ENCODE measurements at regions not wholly inside any gene's neighbourhood (a gene's known extent, or its start where the extent isn't known, plus 50 kb on each side); places are given as distances from the start of the nearest gene placed in this dataset.
A peak's percentile ranks its signal among the peaks of the same experiment; 100 is the strongest.

DNA sequence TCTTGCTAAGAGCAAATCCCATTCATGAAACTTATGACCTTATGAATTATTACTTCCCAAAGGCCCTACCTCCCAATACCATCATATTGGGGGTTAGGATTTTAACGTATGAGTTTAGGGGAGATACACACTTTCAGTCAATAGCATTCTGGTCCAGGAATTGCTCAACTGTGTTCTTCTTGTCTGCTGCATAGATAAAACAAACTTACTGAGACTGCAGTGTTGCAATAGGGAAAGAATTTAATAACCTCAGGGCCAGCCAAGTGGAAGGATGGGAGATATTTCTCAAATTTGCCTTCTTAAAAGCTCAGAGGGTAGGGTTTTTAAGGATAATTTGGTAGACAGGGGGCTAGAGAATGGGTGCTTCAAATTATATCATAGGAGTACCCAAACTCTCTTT lies 625.8 kb downstream of the OTOL1 start:
- no peak for DNase-seq (ENCODE audit: low read depth, low spot score)

DNA sequence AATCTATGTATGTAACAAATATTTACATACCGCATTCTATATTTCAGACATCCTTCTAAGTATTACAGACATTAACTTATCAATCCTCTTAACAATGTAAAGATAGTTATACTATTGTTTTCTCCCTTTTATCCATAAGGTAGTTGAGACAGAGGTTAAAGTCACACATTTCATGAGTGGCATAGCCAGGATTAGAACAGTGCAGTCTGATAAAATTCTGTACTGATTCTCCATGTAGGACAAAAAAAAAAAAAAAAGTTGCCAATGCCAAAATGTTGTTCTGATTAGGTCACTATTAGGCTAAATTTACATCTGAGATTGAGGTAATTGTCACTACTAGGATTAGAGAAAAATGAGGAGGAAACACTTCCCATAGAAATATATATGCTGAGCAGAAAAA lies 629.2 kb downstream of the OTOL1 start:
- DNase-seq (ENCODE audit: low read depth, low spot score), result no peak

DNA sequence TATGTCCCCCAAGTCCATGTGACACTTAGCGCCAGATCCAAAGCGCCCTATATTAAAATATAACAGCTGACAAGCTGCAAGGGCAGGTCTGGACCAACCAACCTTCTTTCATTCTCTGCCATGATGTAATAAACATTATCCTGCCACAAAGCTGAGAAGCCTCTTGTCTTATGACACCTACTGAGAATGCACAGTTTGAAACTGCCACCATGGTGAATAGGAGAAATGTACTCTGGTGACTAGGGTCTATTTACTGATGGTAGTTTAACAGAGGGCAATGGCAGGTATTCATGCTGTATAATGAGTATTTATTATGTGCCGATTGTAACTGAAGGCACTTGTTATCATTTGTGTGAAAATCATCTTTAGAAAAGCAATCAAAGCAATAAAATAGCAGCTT lies 634.0 kb downstream of the OTOL1 start:
- no peak for DNase-seq (ENCODE audit: low read depth, low spot score)

DNA sequence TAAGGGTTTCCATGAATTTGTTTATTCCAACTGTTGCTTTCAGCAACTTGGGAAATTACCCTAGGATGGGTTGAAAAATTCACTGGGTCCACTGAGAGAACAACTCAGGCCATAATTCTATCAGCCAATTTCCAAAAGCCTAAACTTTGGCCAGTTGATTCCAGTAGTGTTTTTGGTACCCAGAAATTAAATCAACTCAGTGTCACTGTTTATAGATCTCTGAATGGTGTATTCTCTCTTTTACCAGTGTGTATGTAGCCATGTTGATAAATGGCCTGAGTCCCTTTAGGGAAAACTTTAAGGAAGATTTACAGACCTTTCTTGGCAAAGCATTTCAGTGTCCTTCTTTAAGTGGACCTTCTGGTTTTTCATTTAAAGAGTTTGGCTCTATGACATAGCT lies 636.4 kb downstream of the OTOL1 start:
- DNase-seq (ENCODE audit: low read depth, low spot score), result no peak

DNA sequence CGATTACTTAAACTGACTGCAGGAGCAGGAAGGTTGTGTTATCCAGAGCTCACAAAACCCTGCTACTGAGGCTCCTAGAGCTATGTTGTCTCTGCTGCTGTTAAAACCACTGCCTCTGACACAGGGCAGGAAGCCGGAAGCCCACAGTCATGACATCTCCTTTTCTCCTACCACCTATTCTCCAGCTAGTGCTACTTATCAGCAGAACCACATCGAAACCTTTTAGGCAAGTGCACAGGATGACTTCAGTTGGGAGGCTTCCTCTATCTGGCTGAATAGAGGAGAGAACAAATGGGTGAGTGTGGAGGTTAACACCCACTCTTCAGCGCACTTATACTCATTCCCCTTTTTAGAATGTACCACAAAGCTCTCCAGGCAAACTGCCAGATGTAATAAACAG lies 638.0 kb downstream of the OTOL1 start:
- DNase-seq (ENCODE audit: low read depth, low spot score), result no peak

DNA sequence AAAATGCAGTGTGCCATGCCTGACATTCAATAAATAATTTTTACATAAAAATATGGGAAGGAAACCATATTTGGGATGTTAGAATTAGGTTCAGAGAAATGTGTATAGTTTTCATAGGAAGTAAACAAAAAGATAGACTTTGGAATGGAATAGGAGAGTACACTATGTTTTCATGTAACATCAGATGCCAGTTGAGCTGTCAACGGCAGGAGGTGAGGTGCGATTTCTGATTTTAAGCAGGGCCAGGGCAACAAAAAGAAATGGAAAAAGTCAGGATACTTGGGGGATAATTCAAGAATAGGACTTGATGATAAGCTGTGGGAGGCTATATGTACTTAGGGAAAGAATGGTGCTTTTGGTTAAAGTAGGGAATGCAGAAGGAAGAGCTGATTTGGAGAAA lies 639.5 kb downstream of the OTOL1 start:
- no peak for DNase-seq (ENCODE audit: low read depth, low spot score)

DNA sequence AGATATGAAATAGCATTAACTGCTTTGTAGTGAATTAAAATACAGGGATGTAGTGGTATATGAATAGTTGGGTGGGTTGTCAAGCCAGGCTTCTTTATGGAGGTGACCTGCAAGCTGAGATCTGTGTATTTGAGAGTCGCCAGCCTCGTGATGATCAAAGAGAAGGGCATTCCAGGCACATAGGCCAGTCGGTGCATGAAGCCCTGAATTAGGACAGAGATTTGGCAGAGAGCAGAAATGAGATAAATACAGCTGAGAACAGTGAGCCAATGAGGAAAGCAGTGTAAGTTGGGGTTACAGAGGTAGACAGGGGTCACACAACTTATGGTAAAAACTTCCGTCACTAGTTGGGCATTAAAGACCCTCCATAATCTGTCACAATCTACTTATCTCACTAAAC lies 641.9 kb downstream of the OTOL1 start:
- DNase-seq (ENCODE audit: low read depth, low spot score), result no peak

DNA sequence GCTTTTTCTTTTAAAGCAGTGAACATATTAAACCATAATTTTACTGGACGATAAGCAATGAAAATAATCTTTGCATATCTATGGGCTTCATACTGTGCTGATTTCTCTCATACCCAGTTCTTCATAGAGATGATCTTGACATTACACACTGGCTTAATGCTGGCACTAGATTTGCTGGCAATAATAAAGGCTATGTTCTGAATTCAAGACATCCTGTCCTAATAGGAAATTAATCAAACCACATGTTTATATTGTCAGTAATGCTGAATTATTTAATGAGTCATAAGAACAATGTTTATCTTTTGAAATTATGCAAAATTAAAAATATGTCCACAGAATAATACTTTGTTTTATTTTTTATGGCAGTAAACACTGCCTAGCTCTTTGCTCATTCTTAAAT lies 643.2 kb downstream of the OTOL1 start:
- DNase-seq (ENCODE audit: low read depth, low spot score), result no peak

DNA sequence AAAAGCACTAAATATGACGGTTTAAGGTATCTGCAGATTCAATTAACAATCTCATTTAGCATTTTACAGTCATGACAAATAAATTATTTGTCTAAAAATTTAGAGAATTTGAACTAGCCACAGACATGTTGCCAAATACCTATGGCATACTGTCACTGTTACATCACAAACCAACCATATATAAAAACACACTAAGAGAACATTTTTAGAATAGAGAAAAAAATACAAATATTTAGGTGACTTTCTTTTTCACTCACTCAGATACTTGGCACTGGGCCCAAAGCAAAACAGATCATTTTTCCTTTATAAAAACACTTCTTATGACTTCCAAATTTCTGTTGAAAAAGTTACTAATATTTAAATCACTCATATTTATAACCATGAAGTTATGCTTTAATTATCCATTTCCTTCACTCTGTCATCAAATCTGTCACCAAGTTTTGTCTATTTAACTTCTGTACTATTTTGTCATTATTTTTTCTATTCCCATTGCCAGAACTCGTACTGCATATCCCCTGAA lies 644.7 kb downstream of the OTOL1 start:
- DNase-seq (ENCODE audit: low read depth, low spot score), result no peak

DNA sequence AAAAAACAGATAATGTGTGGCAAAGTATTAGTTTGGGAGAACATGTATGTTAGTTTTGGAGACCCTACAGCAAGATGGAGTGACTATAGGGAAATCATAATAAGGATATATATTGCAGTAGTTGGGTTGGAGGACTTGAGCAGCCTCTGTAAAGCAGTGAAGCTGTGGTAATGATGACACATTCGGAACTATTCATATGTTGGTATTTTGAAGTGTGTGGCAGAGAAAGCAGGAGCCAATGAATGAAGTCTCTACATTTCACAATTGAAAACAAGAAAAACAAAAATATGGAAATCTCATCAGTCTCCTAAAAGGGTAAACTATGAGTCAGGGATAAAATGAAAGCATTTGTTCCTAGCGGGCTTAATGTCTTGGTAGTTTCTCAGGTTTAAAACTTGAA lies 645.9 kb downstream of the OTOL1 start:
- no peak for DNase-seq (ENCODE audit: low read depth, low spot score)

DNA sequence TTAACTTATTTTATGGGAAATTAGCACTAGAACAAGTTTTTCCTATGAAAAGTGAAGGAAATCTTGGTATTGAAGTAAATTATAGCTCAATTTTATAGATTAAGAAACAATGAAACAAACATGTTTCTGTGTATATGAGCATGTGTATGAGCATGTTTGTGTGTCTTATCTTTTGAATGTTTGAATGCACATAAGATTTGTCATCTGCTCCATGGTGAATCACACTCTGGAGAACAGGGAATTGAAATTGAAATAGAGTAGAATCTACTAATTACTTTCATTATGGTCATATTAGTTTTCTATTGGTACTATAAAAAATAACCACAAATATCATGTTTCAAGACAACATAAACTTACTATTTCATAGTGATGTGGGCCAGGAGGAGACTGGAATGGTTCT lies 646.6 kb downstream of the OTOL1 start:
- no peak for DNase-seq (ENCODE audit: low read depth, low spot score)

DNA sequence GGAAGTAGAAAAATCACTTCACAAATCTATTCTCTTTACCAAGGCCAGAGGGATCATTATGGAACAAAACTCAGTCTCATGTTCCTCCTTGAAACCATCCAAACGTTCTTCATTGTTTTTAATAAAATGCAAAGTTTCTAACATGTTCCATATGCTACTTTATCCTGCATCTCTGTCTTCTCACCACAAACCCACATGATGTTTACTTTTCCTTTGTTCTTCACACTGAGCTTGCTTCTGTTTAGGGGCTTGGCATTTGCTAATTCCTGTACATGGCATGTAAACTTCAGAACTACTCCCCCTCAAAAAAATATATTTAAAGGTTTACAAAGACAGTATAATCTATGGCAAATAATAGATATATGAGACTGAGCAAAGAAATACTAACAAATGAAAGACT lies 651.4 kb downstream of the OTOL1 start:
- no peak for DNase-seq (ENCODE audit: low read depth, low spot score)

DNA sequence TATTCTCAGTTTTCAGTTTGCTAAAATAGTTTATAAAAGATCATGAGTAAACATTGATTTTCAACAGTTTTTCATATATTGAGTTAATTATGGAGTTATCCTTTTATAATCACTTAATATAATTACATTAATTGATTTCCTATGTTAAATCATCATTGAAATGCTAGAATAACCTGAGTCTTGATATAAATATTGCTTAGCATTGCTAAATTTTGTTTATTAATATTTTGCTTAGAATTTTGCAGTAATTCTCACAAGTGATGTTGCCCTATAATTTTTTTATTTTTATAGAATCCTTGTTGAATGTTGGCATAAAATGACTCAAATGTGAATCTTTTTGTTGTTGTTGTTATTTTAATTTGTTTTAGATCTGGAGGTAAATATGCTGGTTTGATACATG lies 654.2 kb downstream of the OTOL1 start:
- no peak for DNase-seq (ENCODE audit: low read depth, low spot score)

DNA sequence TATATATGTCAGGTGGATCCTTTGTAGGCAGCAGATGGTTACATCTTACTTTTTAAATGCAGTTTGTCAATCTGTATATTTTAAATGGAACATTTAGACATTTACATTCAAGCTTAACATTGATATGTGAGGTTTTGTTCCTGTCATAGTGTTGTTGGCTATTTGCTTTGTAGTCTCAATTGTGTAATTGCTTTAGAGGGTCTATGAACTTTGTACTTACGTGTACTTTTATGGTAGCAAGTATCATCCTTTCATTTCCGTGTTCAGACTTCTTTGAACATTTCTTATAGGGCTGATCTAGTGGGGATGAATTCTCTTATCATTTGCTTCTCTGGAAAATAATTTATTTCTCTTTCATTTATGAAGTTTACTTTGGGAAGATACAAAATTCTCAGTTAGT lies 656.0 kb downstream of the OTOL1 start:
- DNase-seq (ENCODE audit: low read depth, low spot score), result no peak

DNA sequence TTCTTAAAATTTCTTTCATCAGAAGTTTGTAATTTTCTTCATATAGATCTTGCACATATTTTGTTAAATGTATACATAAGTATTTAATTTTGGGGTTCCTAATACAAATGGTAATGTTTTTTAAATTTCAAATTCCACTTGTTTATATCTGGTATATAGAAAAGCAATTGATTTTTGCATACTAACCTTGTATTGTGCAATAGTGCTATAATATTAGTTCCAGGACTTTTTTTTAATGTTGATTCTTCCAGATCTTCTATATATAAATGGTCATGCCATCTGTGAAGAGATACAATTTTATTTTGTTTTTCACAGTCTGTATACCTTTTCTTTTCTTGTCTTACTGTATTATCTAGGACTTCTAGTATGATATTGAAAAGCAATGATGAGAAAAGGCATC lies 665.0 kb downstream of the OTOL1 start:
- no peak for DNase-seq (ENCODE audit: low read depth, low spot score)

DNA sequence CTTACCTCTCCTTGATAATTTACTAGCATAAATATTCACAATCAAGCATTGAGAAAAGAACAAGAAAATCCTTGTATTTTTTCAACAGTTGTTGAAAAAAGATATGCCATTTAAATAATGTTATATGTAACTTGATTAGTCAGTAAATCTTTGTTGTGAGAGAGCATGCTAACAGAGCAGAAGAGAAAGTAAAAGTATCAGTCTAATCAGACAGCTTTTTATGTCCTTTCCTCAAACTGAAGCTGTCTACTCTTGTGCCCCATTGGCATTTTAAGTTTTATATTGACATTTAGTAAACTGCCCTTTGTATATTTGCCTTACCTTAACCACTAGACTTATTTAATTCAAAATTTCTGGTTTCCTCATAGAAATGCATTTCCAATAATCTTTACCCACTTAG lies 668.7 kb downstream of the OTOL1 start:
- no peak for DNase-seq (ENCODE audit: low read depth, low spot score)

DNA sequence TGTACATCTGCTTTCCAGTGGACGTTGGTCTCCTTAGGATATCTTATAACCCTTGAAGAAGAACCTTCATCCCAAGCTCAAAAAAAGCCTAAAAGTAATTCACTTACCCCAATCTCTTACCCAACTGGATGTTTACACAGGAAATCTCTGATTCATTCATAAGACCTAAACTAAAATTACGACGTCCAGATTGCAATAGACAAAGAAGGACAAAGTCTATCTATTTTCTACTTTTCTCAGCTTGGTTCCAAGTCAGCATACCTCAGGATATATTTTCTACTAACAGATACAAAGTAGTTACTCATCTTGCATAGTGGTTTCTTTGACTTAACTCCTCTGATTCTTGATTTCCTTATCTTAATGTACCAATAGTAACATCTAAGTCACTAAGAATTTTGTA lies 669.9 kb downstream of the OTOL1 start:
- DNase-seq (ENCODE audit: low read depth, low spot score), result no peak

DNA sequence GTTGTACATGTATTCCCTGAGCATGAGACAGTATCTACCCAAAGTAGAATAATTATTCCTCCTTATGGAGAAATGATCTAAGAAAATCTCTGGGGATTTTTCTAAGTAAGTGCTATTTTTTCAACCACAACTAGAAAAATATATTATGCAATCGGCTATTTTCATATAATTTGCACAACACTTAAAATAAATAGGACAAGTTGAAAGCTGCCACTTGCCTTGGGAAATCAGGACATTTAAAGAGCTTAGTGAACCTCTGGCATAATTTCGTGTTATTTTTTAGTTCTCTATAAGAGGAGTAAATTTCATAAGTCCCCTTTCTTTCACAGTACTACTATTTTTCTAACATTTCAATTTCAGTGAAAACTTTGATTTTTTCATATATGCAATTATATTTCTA lies 672.1 kb downstream of the OTOL1 start:
- DNase-seq (ENCODE audit: low read depth, low spot score), result peak; percentile 20

DNA sequence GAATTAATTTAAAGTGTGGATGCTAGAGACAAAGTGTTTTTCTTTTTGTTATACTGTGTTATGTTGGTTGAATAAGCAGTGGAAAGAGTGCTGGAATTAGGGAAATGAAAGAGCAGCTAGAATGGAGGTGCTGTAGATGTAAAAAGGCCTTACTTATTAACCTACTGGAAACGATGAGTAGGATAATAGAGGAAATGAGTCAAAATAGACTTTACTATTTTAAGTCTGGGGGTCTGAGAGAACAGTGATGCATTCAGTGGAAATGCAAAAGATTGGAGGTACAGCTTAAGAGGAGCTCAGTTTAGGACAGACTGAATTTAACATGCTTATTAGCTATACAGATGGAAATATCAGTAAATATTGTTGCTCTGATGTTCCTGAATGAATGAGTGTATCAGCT lies 674.0 kb downstream of the OTOL1 start:
- no peak for DNase-seq (ENCODE audit: low read depth, low spot score)

DNA sequence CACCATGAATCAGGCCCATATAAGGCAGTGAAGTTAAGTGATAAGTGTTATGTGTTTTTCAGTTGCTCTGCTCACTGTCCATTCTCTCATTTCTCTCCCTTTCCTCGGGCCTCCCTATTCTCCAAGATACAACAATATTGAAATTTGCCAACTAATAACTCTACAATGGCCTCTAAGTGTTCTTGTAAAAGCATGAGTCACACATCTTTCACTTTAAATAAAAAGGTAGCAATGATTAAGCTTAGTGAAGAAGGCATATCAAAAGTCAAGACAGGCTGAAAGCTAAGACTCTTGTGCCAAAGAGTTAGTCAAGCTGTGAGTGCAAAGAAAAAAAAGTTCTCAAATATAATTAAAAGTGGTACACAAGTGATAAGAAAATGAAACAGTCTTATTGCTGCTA lies 675.4 kb downstream of the OTOL1 start:
- DNase-seq (ENCODE audit: low read depth, low spot score), result no peak

DNA sequence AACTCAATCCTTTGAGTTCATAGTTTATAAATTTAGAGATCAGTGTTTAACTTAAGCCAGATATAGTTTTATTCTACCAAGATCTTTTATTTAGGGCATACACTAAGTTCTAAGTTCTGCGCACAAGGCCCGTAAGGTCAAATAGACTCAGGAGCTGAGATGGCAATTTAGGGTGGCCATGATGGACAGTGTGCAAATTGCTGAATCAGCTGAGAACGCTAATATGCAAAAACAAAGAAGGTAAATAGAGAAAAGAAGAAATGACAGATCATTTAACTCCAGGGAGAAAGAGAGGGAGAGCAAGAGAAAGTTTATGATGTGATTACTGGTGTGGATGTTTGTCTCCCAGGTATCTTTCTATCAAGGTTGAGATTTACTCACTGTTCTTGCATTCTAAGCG lies 678.5 kb downstream of the OTOL1 start:
- DNase-seq (ENCODE audit: low read depth, low spot score), result no peak

DNA sequence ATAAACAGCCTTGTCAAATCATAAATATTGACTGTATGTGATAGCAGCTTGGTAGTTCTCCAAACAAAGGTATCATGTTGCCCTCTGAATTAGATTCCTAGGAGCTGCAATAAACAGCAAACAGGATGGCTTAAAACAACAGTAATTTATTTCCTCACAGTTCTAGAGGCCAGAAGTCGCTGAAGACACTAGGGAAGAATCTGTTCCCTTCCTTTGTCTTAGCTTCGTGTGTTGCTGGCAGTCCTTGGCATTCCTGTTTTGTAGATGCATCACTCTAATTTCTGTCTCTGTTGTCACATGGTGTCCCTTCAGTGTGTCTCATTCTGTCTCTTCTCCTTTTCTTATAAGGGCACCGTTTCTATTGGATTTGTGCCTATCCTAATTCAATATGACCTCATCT lies 679.3 kb downstream of the OTOL1 start:
- no peak for DNase-seq (ENCODE audit: low read depth, low spot score)

DNA sequence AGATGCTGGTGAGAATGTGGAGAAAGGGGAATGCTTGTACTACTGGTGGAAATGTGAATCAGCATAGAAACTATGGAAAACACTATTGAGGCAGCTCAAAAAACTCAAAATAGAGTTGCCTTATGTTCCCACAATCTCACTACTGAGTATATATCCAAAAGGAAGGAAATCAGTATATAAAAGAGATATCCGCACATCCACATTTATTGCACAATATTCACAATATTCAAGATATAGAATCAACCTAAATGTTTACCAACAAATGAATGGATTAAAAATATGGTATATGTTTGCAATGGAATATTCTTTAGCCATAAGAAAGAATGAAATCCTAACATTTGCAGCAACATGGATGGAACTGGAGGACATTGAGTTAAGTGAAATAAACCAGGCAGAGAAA lies 686.8 kb downstream of the OTOL1 start:
- DNase-seq (ENCODE audit: low read depth, low spot score), result no peak

DNA sequence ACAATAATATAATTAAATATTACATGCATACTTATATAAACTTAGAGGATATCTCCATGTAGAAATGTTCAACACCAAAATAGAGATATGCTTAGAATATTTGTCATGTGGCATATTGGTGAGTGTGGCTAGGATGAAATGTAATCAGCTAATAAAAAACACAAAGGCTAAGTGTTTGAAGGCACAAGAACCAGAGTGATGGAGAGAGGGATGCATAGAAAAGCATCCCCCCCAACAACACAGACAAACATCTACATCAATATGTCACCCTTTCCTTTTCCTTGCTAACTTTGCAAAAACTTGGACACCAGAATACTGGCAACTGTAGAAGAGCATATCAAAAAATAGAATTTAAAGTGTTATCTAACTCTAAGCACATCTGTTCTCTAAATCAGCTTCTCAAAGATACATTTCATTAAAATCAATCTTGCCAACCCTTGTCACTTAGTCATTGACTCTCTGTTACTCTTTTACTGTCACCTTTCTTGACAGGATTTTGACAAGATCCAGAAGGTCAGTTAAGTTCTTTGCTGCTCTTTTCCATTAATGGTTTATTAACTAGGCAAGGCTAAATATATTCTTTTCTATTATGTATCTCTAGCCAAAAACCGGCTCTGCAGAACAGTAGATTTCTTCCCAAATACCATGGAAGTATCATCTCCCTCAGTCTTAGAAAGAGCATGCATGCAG lies 695.9 kb downstream of the OTOL1 start:
- DNase-seq (ENCODE audit: low read depth, low spot score), result no peak
